NCI-H345 treated with DMSO at 0.1 percent for 48 hours (cell line): ENCODE measurements at regions not wholly inside any gene's neighbourhood (a gene's known extent, or its start where the extent isn't known, plus 50 kb on each side); places are given as distances from the start of the nearest gene placed in this dataset.

Experiments used
- DNase-seq: peaks from one replicate; lab custom pipeline; 2025; ENCODE audit not compliant: unreplicated experiment; lab: John Stamatoyannopoulos, UW

GRCh38 chr3:74510261-74510818 lies 104.1 kb downstream of the CNTN3 start:
- no peak for DNase-seq

GRCh38 chr3:74507691-74508090 lies 106.8 kb downstream of the CNTN3 start:
- no peak for DNase-seq

- DNase-seq, result no peak
Observed at GRCh38 chr3:74506246-74506645, 108.2 kb downstream of the CNTN3 start.

- DNase-seq, result no peak
Observed at GRCh38 chr3:74501007-74501406, 113.5 kb downstream of the CNTN3 start.

- no peak for DNase-seq
Observed at GRCh38 chr3:74500257-74500656, 114.2 kb downstream of the CNTN3 start.

GRCh38 chr3:74491874-74492273 lies 122.6 kb downstream of the CNTN3 start:
- no peak for DNase-seq

GRCh38 chr3:74489050-74489792 lies 125.2 kb downstream of the CNTN3 start:
- no peak for DNase-seq

- no peak for DNase-seq
Observed at GRCh38 chr3:74479915-74480314, 134.5 kb downstream of the CNTN3 start.

- DNase-seq, result no peak
Observed at GRCh38 chr3:74470313-74470712, 144.1 kb downstream of the CNTN3 start.

GRCh38 chr3:74469713-74470112 lies 144.7 kb downstream of the CNTN3 start:
- no peak for DNase-seq

- no peak for DNase-seq
Observed at GRCh38 chr3:74469151-74469550, 145.3 kb downstream of the CNTN3 start.

GRCh38 chr3:74465715-74466410 lies 148.6 kb downstream of the CNTN3 start:
- DNase-seq, result no peak

GRCh38 chr3:74463515-74463914 lies 150.9 kb downstream of the CNTN3 start:
- DNase-seq, result no peak

GRCh38 chr3:74456166-74456565 lies 158.3 kb downstream of the CNTN3 start:
- no peak for DNase-seq

- no peak for DNase-seq
Observed at GRCh38 chr3:74447221-74447620, 167.2 kb downstream of the CNTN3 start.

- DNase-seq, result no peak
Observed at GRCh38 chr3:74445541-74445940, 168.9 kb downstream of the CNTN3 start.

- DNase-seq, result no peak
Observed at GRCh38 chr3:74443102-74443501, 171.4 kb downstream of the CNTN3 start.

GRCh38 chr3:74442683-74443082 lies 171.8 kb downstream of the CNTN3 start:
- DNase-seq, result no peak

- DNase-seq, result no peak
Observed at GRCh38 chr3:74442068-74442467, 172.4 kb downstream of the CNTN3 start.

- no peak for DNase-seq
Observed at GRCh38 chr3:74436184-74436583, 178.3 kb downstream of the CNTN3 start.

- no peak for DNase-seq
Observed at GRCh38 chr3:74435631-74436030, 178.8 kb downstream of the CNTN3 start.

GRCh38 chr3:74434406-74434805 lies 180.1 kb downstream of the CNTN3 start:
- no peak for DNase-seq
